ENCODE measurements at regions not wholly inside any gene's neighbourhood (a gene's known extent, or its start where the extent isn't known, plus 50 kb on each side); places are given as distances from the start of the nearest gene placed in this dataset.

DNA sequence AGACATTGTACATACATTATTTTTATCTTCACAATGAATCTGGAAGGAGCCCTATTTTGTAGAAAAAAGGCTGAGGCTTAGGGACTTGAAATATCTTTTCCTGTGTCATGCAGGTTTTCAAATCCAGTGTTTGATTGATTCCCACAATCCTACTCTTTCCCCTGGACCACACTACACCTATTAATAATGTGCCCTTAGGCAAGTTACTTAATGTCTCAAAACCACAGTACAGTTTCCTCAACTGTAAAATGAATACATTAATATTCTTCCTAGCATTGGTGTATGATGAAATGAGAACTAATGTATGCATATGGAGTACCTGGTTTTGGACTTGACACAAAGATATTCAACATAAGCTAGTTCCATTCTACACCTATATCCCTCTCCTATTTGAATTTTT is 313.3 kb upstream of the SP8 start:
- DNase-seq, result no peak

DNA sequence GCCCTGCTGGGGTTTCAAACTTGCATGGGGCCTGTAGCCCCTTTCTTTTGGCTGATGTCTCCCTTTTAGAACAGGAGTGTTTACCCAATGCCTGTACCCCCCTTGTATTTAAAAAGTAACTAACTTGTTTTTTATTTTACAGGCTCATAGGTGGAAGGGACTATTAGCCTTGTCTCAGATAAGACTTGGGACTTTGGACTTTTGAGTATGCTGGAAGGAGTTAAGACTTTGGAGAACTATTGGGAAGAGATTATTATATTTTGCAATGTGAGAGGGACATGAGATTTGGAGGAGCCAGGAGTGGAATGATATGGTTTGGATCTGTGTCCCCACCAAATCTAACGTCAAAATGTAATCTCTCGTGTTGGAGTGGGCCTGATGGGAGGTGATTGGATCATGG is 314.9 kb upstream of the SP8 start:
- no peak for DNase-seq

DNA sequence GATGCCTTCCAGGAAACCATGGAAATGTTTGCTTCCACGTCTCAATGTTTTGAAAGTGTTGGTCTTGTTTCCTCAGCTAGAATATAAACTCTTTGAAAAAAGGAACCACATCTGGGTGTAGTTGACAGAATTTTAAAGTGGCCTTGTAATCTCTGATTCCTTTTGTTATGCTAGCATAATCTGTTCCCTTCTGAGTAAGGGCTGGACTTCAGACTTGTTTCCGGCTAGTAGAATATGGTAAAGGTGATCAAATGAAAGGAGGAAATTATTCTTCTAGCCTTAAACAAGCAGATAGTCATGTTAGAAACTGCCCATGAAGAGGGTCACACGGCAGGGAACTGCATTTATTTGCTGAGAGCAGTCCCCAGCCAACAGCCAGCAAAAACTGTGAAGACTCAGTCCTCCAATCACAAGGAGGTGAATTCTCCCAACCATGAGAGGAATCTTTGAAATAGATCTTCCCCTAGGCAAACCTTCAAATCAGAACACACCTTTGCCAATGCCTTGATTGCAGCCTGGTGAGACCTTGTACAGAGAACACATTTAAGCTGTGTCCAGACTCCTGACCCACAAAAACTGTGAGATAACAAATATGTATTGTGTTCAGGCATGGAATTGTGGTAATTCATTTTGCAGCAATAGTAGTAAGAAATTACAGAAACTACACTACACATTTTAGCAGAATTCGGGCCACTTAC is 316.9 kb upstream of the SP8 start:
- no peak for DNase-seq

DNA sequence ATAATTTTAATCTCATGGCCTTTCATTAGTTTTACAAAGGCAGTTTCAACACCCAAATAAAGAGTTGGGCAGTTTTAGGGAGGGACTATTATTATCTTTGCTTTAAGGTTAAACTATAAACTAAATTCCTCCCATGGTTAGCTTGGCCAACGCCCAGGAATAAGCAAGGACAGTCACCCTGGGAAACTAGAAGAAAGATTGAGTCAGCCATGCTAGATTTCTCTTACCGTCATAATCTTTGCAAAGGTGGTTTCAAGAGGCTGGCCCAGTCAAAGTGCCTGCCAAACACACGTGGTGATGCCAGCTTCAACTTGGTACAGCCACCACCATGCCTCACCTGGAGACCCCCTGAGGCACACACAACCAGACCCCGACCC is 317.4 kb upstream of the SP8 start:
- no peak for DNase-seq

DNA sequence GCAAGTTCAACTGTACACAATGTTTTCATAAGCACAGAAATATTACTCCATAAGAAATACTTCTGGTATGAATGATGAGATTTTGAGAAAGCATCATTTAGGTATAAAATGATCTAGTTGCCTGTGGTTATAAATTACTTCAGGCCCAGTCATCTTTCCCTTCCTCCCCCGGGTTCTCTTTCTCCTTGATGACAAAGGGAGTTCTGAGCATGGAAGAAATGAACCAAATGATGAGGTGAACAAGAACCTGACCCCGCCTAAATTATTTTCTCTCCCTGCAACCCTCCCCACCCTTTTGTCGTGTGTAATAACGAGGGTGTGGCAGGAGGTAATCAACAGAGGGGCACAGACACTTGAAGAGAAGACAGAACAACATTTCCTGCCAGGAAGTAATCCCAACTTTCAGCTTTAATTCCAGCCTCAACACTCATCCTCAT is 319.6 kb upstream of the SP8 start:
- DNase-seq, result no peak

DNA sequence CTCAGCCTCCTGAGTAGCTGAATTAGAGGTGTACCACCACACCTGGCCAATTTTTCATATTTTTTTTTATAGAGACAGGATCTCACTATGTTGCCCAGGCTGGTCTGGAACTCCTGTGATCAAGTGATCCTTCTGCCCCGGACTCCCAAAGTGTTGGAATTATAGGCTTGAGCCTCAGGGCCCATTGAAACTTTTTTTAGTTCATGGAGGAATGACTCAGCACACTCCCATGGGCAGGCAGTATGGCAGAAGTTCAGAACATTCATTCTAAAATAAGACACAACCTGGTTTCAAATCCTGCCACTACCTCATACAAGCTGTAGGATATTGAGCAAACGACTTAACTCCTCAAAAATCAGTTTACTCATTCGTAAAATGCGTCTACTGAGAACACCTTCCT is 320.4 kb upstream of the SP8 start:
- DNase-seq, result no peak

DNA sequence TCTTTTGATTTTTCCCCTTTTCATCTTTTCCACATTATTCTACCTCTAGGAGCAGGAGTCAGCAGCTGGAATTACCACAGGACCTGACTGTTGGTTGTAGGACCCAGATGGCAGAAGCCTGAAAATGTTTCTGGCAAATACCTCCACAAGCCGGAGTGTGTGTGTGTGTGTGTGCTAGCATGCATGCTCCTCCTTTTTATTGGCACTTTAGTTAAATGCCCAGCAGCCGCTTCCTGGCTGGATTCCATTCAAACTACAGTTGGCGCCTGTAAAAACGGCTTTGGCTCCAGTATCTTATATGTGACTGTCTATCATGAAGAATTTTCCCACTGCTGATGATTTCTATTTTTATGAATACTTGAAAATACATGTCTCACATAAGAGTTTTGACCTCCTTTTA is 319.7 kb upstream of the SP4 start:
- no peak for DNase-seq

DNA sequence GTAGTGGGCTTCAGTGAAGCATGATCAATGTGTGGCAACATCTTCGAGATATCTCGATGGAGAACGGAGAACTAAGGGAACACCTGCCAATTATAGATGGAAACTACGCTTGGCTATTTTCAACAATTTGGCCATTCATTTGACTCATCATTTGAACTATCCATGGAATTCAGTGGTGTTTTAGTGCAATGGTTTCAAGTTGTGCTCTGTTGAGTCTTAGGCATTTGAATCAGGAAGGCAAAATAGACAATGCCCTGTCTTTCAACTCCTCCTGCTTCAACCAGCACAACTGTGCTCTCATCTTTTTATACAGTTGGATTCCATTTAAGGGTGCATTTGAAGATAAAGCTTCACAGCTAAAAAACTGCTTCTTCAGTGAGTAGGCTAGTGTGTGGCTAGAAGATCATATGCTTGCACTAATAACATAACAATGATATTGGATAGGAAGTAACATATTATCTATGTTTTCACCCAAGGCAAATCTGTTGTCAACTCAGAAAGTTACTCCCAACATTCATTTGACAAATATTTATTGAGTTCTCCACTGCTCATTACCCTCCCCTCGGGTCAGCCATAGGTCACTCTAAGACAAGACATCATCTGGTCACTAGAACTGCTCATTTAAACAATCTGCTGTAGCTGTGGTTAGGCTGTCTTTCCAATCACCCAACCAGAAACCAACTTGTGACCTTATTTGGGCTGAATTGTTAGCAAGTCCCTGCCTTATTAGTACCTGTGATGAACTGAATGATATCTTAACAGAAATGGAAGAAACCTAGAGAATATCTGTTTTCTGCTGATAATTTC is 314.1 kb upstream of the SP4 start:
- DNase-seq, result no peak

DNA sequence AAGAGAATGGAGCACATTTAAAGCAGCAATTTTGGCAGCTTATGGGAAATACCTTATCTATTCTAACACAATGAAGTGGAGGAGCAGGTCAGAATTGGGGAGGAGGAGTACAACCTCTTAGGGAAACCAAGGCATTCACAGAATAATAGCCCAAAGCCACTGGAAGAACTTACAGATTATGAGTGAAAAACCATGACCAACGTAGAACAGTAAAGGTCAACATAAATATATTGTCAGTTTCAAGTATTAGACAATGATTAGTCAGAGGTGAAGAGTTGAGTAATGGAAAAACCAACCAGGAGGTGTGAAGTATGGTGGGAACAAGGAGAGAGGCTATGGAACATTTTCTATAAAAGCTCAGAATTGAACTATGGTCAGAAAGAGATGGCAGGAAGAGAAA is 304.3 kb upstream of the SP4 start:
- no peak for DNase-seq

DNA sequence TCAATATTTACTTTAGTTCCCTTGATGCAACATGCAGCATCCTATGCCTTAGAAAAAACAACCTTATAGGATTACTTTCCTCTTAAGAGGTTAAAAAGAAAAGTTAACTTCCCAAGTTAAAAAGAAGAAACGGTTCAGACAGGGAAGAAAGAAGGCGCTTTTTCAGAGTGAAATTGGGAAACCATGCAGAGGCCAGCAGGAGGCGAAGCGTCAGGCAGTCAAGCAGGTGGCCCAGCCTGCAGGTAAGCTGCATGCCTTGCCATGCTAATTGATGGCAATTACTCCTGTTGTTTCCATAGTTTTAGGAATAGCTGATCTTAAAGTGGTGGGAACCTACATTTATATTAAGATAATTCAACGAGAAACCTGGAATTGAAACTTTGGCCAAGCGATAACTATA is 302.6 kb upstream of the SP4 start:
- DNase-seq, result no peak

DNA sequence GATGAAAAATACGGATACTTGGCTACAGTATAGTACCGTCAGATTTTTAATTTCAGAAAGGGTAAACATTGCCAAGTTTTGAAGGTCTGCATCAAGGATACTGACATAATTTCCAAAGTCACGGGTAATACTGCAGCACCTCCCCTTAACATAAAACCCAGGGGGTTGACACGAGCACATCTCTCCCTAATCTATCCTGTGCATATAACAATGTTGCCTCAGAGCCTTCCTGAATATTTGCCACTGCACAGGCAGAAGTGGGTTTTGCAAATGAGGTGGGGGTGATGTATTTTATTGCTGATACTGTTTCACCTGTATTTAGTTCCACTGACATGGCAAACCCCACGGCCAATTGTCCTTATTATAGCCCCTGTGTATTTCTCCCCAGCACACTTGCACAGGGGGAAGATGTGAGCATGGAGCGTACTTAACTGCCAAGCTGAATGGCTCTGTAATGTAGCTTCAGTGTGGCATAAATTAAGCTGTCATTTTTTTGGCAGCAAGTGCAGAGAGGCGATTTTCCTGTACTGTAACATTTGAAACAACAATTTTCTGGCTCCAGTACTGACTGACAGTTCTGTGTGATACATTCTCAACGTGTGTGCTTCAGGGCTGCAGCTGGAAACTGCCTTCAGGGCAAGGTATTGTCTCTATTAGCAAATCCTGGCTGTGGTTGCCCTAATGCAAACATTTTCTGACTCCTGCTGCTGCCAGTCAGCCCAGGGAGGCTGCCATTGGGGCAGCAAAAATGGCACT is 299.6 kb upstream of the SP4 start:
- no peak for DNase-seq

DNA sequence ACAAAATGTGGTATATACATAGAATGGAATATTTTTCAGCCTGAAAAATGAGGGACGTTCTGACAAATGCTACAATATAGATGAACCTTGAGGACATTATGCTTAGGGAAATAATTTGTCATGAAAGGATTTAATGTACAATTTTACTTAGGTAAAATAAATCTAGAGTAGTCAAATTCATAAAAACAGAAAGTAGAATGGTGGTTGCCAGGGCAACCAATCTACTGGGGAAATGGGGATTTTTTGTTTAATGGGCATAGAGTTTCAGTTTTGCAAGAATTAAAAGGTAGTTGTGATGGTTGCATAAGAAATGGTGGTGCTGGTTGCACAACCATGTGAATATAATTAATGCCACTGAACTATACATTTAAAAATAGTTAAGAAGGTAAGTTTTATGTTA is 296.0 kb upstream of the SP4 start:
- no peak for DNase-seq

DNA sequence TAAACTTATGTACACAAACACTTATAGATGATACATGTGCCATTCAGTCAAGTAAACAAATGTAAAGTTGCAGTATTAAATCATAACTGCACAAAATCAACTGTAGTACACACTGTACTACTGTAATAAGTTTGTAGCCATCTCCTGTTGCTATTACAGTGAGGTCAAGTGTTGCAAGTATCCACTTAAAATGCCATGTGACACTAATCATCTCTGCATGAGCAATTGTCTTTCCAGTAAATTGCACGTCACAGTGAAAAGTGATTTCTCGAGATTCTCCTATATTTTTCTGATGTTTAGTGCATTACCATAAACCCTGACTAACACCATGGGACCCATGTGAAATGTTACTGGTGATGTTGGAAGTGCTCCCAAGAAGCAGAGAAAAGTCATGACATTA is 293.3 kb upstream of the SP4 start:
- DNase-seq, result no peak

DNA sequence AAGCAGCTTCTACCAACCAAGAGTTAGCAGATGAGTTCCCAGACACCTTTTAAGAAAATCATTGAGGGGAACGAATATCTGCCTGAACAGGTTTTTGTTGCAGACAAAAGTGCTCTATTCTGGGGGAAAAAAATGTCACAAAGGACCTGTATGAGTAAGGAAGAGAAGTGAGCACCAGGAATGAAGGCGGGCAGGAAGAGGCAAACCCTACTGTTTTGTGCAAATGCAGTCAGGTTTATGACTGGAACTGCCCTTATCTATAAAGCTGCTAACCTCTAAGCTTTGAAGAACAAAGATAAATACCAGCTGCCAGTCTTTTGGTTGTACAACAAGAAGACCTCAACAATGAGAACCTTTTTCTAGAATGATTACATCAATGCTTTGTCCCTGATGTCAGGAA is 292.4 kb upstream of the SP4 start:
- DNase-seq, result no peak

DNA sequence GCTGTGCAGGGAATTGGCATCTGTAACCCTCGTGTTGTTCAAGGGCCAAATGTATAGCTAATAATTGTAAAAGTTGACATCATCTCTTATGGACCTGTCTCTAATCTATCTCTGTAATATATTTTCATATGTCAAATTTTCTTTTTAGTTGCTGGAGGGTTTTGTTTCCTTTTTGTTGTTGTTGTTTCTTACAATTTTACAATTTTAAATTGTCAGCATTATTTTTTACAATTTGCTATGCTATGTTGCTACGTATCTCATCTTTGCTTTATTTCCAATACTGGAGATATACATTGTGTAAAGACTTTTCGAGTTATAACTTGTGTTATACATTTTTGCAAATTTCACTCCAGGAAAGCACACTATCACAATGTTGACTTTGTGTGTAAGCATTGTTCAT is 290.2 kb upstream of the SP4 start:
- no peak for DNase-seq

DNA sequence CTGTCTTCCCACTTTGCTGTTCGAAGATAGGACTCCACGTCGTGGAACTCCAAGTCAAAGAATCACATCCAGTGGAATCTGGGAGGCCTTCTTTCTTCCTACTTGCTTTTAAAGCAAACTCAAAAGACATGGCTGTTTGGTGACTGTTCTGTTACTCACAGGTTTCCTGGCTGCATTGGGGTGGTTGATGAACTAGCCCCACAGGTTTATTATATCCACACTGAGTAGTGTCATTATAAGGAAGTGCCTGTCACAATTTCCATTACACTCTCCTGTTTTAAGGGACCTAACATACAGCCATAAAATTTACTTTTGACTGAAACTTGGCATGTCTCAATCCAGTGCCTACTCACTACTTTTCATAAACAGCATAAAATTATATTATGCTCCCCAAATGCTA is 287.3 kb upstream of the SP4 start:
- DNase-seq, result no peak

DNA sequence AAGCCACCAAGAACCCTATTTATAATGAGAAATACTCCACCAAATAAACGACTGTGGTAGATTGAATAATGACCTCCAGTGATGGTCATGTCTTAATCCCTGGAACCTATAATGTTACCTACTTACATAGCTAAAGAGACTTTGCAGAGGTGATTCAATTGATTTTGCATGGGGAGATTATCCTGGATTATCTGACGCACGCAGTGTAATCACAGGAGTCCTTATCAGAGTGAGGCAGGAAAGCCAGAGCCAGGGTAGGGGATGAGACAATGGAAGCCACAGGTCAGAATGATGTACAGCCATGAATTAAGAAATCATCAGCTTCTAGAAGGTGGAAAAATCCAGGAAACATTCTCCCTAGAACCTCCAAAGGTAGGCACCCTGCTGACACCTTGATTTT is 286.4 kb upstream of the SP4 start:
- DNase-seq, result no peak

DNA sequence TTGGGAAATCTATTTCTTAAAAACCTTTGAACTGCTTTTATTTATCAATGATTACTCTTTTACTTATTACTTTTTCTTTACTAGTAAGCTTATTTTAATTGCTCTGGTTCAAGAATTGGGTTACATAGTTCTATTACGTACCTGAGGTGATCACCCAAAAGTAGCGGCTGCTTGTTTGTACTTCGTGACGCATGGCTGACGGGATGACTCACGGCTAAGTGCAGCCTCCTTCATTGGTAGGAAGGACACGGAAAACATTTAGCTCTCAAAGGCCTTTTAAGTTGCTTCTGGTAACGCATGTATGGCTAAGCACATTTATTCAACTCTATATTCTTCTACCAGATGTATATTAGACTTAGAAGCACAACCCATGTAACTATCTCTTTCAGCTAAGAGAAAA is 285.8 kb upstream of the SP4 start:
- DNase-seq, result no peak

DNA sequence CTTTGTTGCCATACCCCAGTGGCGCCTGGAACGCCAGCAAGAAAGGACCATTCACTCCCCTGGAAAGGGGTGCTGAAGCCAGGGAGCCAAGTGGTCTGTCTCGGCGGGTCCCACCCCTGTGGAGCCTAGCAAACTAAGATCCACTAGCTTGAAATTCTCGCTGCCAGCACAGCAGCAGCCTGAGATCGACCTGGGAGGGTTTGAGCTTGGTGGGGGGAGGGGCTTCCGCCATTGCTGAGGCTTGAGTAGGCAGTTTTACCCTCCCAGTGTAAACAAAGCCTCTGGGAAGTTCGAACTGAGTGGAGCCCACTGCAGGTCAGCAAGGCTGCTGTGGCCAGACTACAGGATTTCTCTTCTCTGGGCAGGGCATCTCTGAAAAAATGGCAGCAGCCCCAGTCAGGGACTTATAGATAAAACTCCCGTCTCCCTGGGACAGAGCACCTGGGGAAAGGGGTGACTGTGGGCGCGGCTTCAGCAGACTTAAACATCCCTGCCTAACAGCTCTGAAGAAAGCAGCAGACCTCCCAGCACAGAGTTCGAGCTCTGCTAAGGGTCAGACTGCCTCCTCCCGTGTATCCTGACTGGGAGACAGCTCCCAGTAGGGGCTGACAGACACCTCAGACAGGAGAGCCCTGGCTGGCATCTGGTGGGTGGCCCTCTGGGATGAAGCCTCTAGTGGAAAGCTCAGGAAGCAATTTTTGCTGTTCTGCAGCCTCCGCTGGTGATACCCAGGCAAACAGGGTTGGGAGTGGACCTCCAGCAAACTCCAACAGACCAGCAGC is 281.1 kb upstream of the SP4 start:
- no peak for DNase-seq

DNA sequence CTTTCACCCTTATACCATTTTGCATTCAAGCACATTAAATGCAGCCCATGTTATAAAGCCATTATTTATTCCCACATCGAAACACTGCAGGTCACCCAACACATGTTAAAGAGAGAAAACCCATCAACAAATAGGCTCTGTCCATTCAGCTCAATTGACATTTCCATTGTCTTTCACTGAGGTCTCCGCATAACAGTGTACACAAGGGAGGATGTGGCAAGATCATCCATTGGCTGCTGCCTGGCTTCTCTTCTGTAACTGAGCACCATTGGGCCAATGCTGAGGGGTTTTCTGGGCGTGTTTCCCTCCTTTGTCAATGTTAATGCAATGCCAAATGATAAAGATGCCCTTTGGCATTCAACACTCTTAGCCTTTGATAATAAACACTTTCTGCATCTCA is 278.1 kb upstream of the SP4 start:
- no peak for DNase-seq

DNA sequence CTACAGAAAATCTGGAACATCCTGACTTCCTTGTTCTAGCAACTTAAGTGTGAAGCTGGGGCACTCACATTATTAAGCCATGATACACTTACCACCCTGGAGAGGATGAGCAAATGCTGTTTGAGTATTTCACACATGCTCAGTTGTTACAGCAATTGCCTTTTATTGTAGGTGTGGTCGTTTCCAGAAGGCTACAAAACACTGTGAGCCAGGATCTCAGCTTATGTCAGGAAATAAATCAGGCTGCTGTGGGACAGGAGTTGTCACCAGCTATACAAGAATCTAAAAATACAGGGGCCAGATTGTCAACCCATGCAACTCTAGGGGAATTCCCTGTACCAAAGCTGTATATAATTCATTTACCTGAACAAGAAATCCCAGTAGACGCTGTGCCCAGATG is 273.3 kb upstream of the SP4 start:
- no peak for DNase-seq

DNA sequence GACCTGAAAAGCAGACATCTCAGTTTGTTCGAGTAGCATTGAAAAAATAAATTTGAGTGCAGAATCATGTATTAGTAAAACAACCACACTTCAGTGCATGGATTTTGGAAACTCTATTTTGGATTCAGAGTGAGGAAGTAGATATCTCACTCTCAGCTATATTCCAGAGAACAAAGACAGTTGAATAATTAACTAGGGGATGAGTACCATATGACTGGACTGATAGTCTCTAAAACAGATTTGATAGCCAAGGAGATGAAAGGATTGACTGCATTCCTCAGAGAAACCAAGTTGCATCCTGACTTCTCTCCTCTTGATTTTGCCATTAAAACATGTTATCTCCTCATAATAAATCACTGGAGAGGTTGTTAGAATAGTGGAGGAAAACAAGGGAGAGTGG is 268.4 kb upstream of the SP4 start:
- no peak for DNase-seq

DNA sequence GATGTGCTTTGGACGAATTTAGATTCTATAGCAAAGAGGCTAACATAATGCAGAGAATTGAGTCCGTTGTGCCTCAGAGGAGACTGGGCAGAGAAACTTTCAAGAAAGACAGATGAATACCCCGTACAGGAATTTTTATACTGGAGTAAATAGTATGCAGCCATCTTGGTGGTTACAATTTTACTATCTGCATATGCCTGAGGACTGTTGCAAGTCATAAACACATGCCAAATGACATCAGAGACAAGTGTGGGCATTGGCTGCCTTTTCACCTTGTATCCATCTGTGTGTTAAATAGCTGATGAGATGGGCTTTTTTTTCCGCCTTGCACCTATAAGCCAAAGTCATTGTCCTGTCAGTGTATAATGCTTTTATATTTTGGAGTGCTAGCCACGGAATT is 267.5 kb upstream of the SP4 start:
- no peak for DNase-seq
